Globus pallidus (tissue), 1 donor: ENCODE measurements at regions not wholly inside any gene's neighbourhood (a gene's known extent, or its start where the extent isn't known, plus 50 kb on each side); places are given as distances from the start of the nearest gene placed in this dataset.
"Not testable (repeated sequence)": the region's sequence is repeated elsewhere in the genome, so short reads cannot be mapped to it uniquely, and the experiment has no call there.

Source experiments
- DNase-seq: peaks from one replicate; pipeline ENCODE4 v3.0.0-alpha.2; 2015; ENCODE audit warnings: low spot score

- DNase-seq = no peak
These were observed 122.7 kb downstream of the FAM53A start for GRCh38 chr4:1561286-1561990.

GRCh38 chr4:1559896-1560650 lies 124.0 kb downstream of the FAM53A start:
- DNase-seq = no peak

- DNase-seq = no peak
These were observed 125.9 kb downstream of the FAM53A start for GRCh38 chr4:1558205-1558604.

GRCh38 chr4:1557221-1557597 lies 126.9 kb downstream of the FAM53A start:
- no peak for DNase-seq

GRCh38 chr4:1556541-1557220 lies 127.4 kb downstream of the FAM53A start:
- DNase-seq = no peak

GRCh38 chr4:1554876-1555265 lies 129.2 kb downstream of the FAM53A start:
- DNase-seq = no peak

GRCh38 chr4:1554246-1554875 lies 129.8 kb downstream of the FAM53A start:
- no peak for DNase-seq

- DNase-seq = no peak
These were observed 130.7 kb downstream of the FAM53A start for GRCh38 chr4:1553365-1553764.

GRCh38 chr4:1552451-1552850 lies 131.7 kb downstream of the FAM53A start:
- no peak for DNase-seq

- no peak for DNase-seq
These were observed 132.9 kb downstream of the FAM53A start for GRCh38 chr4:1551211-1551610.

GRCh38 chr4:1550122-1551070 lies 133.7 kb downstream of the FAM53A start:
- DNase-seq = no peak

GRCh38 chr4:1549638-1550035 lies 134.5 kb downstream of the FAM53A start:
- DNase-seq = no peak

- DNase-seq = not testable (repeated sequence)
These were observed 135.1 kb downstream of the FAM53A start for GRCh38 chr4:1548827-1549637.

- DNase-seq = no peak
These were observed 136.0 kb downstream of the FAM53A start for GRCh38 chr4:1547856-1548826.

- no peak for DNase-seq
These were observed 136.8 kb downstream of the FAM53A start for GRCh38 chr4:1547131-1547855.

GRCh38 chr4:1544861-1545281 lies 138.6 kb upstream of the NKX1-1 start:
- no peak for DNase-seq

GRCh38 chr4:1544435-1544834 lies 138.2 kb upstream of the NKX1-1 start:
- DNase-seq = not testable (repeated sequence)

- DNase-seq = no peak
These were observed 137.7 kb upstream of the NKX1-1 start for GRCh38 chr4:1543976-1544375.

GRCh38 chr4:1543561-1543960 lies 137.3 kb upstream of the NKX1-1 start:
- no peak for DNase-seq
